Gastroesophageal sphincter (tissue), 4 donors: ENCODE measurements at regions not wholly inside any gene's neighbourhood (a gene's known extent, or its start where the extent isn't known, plus 50 kb on each side); places are given as distances from the start of the nearest gene placed in this dataset.

Experiments
- ATAC-seq: fragments of 150-250 bp; one replicate; pipeline ENCODE4 v1.9.1; 2016; ENCODE audit warnings: mild to moderate bottlenecking, moderate library complexity
- H3K27ac ChIP-seq, 4 donors: fragments of 200-600 bp; sonication (generic) in 3 of 4; 1 replicate in 3 of 4; 2 replicates in 1 of 4; pipeline ENCODE4 v1.5.1; 2016 to 2019
- H3K27me3 ChIP-seq: fragments of 200-600 bp; sonication (generic); one replicate; pipeline ENCODE4 v1.5.1; 2019
- H3K36me3 ChIP-seq, 2 donors: fragments of 200-600 bp; sonication (generic); one replicate each; pipeline ENCODE4 v1.5.1; 2019; ENCODE audit warnings: control low read depth in 1 of 2
- H3K4me1 ChIP-seq, 3 donors: fragments of 200-600 bp; sonication (generic); 1 replicate in 2 of 3; 2 replicates in 1 of 3; pipeline ENCODE4 v1.5.1; 2016 to 2019; ENCODE audit warnings: control low read depth in 2 of 3
- H3K4me3 ChIP-seq, 2 donors: fragments of 200-600 bp; sonication (generic); one replicate each; pipeline ENCODE4 v1.5.1; 2019; ENCODE audit warnings: mild to moderate bottlenecking in 1 of 2, moderate library complexity in 1 of 2
- H3K9me3 ChIP-seq, 3 donors: fragments of 200-600 bp; sonication (generic); one replicate each; pipeline ENCODE4 v1.5.1; 2017 to 2019; ENCODE audit warnings: control low read depth in 2 of 3
- EP300 ChIP-seq: sonication (generic); formaldehyde crosslinking; IDR thresholded peaks from one replicate; pipeline ENCODE4 v1.6.1; 2017; ENCODE audit warnings: antibody characterized with exemption, mild to moderate bottlenecking
- POLR2A ChIP-seq, 2 donors: fragments of 450-650 bp; IDR thresholded peaks; one replicate each; pipeline ENCODE4 v1.6.1; 2017; ENCODE audit warnings: antibody characterized with exemption in 2 of 2, mild to moderate bottlenecking in 2 of 2, moderate library complexity in 1 of 2
- POLR2AphosphoS5 ChIP-seq: sonication (generic); formaldehyde crosslinking; IDR thresholded peaks from one replicate; pipeline ENCODE4 v1.6.1; 2017; ENCODE audit warnings: antibody characterized with exemption
- WGBS, 2 donors: methylation state at CpG; one replicate each; pipeline ENCODE4 v1.1.5; 2018; ENCODE audit warnings: low coverage in 1 of 2; 5-methylcytosine and 5-hydroxymethylcytosine counted together
- TF ChIP-seq, protein P1 (sequence below), 4 experiments: fragments of 200-600 bp in 2 of 4; fragments of 450-650 bp in 2 of 4; sonication (generic) in 1 of 4; IDR thresholded peaks; one replicate each; pipeline ENCODE4 v1.5.1; 2017 to 2019; ENCODE audit warnings: antibody characterized with exemption in 4 of 4, mild to moderate bottlenecking in 2 of 4, moderate library complexity in 2 of 4

DNA sequence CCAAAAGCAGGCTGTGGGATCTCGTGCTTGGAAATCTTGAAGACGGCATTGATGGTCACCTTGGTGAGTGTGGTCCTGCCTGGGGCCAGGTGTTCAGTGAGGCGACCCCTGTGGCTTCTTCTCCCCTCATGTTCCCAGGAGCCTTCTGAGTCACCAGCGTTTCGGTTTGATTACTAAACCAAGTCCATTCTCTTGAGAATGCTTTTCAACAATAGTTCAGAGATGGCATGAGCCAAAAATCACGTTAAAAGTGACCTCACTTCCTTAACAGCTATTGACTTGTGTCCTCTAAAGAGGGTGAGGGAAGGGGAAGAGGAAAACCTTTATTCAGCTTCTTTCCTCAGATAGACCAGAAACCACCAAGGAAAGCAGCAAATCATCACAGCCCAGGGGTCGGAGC, 315.2 kb downstream of the GATA3 start:
- Histone ChIP-seq H3K4me3 (no peak overlapping the region), H3K4me1 (no peaks in the 10 kb centered on the region), H3K9me3 (no peaks in the 10 kb centered on the region), H3K36me3 (no peaks in the 10 kb centered on the region), H3K27ac (no peak overlapping the region), H3K27me3 (no peaks in the 10 kb centered on the region)
- WGBS, 2 donors: 65 to 78% methylated on average over 6 to 7 of the region's 7 CpGs
- no peak for ATAC-seq
- TF ChIP-seq, protein P1, sequence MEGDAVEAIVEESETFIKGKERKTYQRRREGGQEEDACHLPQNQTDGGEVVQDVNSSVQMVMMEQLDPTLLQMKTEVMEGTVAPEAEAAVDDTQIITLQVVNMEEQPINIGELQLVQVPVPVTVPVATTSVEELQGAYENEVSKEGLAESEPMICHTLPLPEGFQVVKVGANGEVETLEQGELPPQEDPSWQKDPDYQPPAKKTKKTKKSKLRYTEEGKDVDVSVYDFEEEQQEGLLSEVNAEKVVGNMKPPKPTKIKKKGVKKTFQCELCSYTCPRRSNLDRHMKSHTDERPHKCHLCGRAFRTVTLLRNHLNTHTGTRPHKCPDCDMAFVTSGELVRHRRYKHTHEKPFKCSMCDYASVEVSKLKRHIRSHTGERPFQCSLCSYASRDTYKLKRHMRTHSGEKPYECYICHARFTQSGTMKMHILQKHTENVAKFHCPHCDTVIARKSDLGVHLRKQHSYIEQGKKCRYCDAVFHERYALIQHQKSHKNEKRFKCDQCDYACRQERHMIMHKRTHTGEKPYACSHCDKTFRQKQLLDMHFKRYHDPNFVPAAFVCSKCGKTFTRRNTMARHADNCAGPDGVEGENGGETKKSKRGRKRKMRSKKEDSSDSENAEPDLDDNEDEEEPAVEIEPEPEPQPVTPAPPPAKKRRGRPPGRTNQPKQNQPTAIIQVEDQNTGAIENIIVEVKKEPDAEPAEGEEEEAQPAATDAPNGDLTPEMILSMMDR (IDR thresholded peaks at IDR 0.05): no peak
- TF ChIP-seq POLR2AphosphoS5: no peak
- no peak for TF ChIP-seq EP300
- no peak for TF ChIP-seq POLR2A (IDR thresholded peaks at IDR 0.05)

DNA sequence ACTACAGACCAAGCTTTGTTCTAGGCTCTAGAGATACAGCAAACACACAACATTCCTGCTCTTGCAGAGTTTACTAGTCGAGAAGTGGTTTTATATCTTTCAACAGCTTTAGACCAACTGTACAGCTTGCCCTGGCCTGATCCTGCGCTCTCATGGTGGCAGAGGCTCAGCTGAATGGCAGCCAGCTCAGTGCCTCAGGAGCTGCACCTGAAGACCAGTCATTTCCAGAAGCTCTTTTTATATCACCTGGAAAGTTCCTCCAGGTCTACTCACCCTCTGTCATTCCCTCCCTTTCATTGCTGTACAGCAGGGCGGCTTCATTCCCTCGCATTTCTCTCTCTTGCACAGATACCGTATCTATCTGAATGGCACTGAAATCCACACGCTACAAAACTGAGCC, 319.8 kb downstream of the GATA3 start:
- no peak for TF ChIP-seq POLR2A (IDR thresholded peaks at IDR 0.05)
- TF ChIP-seq, protein P1 (IDR thresholded peaks at IDR 0.05): no peak
- TF ChIP-seq POLR2AphosphoS5: no peak
- no peak for TF ChIP-seq EP300
- no peak overlapping the region for H3K27ac ChIP-seq
- no peak overlapping the region for H3K4me3 ChIP-seq
- H3K9me3 ChIP-seq: no peaks in the 10 kb centered on the region
- H3K27me3 ChIP-seq: no peaks in the 10 kb centered on the region
- ATAC-seq: no peak
- 91 to 99% methylated on average over 5 to 6 of the region's 6 CpGs for WGBS, 2 donors
- no peaks in the 10 kb centered on the region for H3K36me3 ChIP-seq
- H3K4me1 ChIP-seq: no peaks in the 10 kb centered on the region

DNA sequence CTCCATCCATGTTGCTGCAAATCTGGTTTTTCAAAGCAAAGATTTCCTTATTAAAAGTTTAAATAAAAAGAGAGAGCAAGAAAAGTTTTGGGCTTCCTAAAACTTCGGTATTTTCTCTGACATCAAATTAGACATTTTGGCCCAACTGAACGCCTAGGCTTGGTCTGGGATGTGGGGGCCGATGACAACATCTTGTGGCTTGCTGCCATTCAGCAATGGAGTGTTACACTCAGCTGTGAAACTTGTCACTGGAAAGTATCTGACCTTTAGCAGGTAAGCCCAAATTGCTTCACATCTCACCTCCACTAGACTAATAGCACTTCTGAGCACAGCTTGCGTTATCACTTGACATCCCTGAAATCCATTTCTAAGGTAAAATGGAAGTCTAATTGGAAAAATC, 320.6 kb downstream of the GATA3 start:
- ATAC-seq: no peak
- TF ChIP-seq, protein P1 (IDR thresholded peaks at IDR 0.05): no peak
- no peak for TF ChIP-seq POLR2A (IDR thresholded peaks at IDR 0.05)
- no peak for TF ChIP-seq POLR2AphosphoS5
- TF ChIP-seq EP300: no peak
- H3K9me3 ChIP-seq: no peaks in the 10 kb centered on the region
- no peaks in the 10 kb centered on the region for H3K4me1 ChIP-seq
- H3K27ac ChIP-seq: no peak overlapping the region
- no peak overlapping the region for H3K4me3 ChIP-seq
- 68 to 83% methylated on average over 2 to 4 of the region's 4 CpGs for WGBS, 2 donors
- peaks cover 4% of the 10 kb centered on the region for H3K27me3 ChIP-seq
- no peaks in the 10 kb centered on the region for H3K36me3 ChIP-seq

DNA sequence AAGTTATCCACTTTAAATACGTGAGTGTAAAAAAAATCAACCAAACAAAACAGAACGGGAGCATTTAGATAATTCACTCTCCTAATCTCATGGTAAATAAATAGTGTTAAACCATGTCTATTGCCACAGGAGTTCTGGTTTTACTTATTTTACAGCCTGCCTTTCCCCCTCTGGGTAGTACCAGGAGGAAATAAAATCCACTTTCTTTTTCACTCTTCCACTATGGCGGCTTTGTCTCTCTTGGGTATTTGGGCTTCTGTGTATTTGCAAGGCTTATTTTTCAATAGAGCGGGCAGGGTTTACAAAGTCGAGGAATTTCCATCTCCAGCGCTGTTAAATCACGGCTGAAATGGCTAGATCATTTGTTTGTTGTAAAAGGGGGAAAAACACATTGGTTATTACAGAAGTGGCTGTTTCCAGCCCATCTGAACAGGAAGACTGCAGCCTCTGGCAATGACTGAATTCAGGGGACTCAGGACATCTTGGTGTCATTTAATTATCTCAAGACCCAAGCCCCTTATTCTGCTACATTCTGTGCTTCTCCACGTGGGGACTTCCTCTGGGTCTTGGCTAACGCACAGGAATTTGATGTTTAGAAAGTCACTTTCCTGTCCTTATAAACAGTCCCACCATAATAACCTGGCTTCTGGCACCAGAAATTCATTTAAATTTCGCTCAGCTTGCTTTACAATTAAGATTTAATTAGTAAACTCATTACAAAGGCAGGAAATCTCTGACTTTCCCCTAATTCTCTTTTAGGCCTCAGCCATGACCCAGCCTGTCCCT, 323.9 kb downstream of the GATA3 start:
- Histone ChIP-seq H3K9me3 (no peaks in the 10 kb centered on the region), H3K27me3 (peaks cover 7% of the 10 kb centered on the region), H3K4me3 (no peak overlapping the region), H3K4me1 (no peaks in the 10 kb centered on the region), H3K27ac (no peak overlapping the region), H3K36me3 (no peaks in the 10 kb centered on the region)
- ATAC-seq: no peak
- WGBS, 2 donors: 54 to 76% methylated on average over 9 of the region's 10 CpGs
- TF ChIP-seq EP300 (no peak), POLR2AphosphoS5 (no peak), POLR2A (IDR thresholded peaks at IDR 0.05) (no peak)
- TF ChIP-seq, protein P1 (IDR thresholded peaks at IDR 0.05): no peak
